Endothelial cell of umbilical vein (primary cell): ENCODE measurements at regions not wholly inside any gene's neighbourhood (a gene's known extent, or its start where the extent isn't known, plus 50 kb on each side); places are given as distances from the start of the nearest gene placed in this dataset.

Source experiments
- EZH2 ChIP-seq: IDR thresholded peaks from 2 replicates; pipeline ENCODE4 v1.6.1; 2012; ENCODE audit warnings: borderline replicate concordance, low read depth, mild to moderate bottlenecking, moderate library complexity, low read length, inconsistent platforms; ENCODE audit not compliant: severe bottlenecking
- MYC ChIP-seq: IDR thresholded peaks from one replicate; pipeline ENCODE4 v1.6.1; 2011; ENCODE audit warnings: mild to moderate bottlenecking, low read depth, low read length
- POLR2A ChIP-seq: IDR thresholded peaks from 2 replicates; pipeline ENCODE4 v1.6.1; 2012; ENCODE audit warnings: low read depth, mild to moderate bottlenecking, control low read depth, low read length
- POLR2AphosphoS5 ChIP-seq: IDR thresholded peaks from 2 replicates; pipeline ENCODE4 v1.6.1; 2012; ENCODE audit warnings: low read depth, mild to moderate bottlenecking, control low read depth, low read length, moderate library complexity; ENCODE audit not compliant: insufficient read depth
- TF ChIP-seq, protein P1 (sequence below), 2 donors: IDR thresholded peaks; 1 replicate in 1 of 2; 2 replicates in 1 of 2; pipeline ENCODE4 v1.5.1; 2011; ENCODE audit warnings: low read length in 2 of 2, mild to moderate bottlenecking in 2 of 2, moderate library complexity in 2 of 2, control low read depth in 1 of 2, inconsistent platforms in 1 of 2, low read depth in 1 of 2; ENCODE audit not compliant: insufficient read depth in 1 of 2; ENCODE audit errors: extremely low read depth in 1 of 2

DNA sequence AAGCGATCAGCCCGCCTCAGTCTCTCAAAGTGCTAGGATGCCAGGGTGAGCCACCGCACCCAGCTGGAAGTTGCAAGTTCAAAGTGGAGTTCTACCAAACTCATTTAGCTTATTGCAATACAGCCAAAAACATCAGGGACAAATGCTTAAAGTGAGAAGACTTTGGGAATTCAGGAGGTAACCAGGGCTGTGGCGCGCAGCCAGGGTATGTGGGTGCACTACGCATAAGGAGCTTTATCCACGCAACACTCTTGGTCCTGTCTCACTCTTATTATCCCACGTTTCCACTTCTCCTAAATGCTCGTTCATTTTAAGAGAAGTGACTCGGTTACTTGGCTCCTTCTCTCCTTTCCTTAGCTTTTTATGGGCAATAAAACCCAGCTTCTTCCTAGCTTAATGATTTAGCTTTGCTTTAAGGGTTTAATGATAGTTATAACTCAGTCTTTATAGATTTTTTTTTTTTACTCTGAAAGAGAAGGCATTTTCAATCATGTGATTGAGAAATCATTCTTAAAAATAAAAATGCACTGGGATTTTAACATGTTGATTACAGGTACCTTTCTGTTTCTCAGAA lies 199.8 kb downstream of the KCNE4 start:
- TF ChIP-seq, protein P1, sequence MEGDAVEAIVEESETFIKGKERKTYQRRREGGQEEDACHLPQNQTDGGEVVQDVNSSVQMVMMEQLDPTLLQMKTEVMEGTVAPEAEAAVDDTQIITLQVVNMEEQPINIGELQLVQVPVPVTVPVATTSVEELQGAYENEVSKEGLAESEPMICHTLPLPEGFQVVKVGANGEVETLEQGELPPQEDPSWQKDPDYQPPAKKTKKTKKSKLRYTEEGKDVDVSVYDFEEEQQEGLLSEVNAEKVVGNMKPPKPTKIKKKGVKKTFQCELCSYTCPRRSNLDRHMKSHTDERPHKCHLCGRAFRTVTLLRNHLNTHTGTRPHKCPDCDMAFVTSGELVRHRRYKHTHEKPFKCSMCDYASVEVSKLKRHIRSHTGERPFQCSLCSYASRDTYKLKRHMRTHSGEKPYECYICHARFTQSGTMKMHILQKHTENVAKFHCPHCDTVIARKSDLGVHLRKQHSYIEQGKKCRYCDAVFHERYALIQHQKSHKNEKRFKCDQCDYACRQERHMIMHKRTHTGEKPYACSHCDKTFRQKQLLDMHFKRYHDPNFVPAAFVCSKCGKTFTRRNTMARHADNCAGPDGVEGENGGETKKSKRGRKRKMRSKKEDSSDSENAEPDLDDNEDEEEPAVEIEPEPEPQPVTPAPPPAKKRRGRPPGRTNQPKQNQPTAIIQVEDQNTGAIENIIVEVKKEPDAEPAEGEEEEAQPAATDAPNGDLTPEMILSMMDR (IDR thresholded peaks at IDR 0.05; ENCODE audit: extremely low read depth in 1 of 2, insufficient read depth in 1 of 2, low read depth in 1 of 2, low read length in 2 of 2) = no peak
- TF ChIP-seq POLR2A = no peak
- TF ChIP-seq EZH2 = no peak
- TF ChIP-seq MYC = no peak
- TF ChIP-seq POLR2AphosphoS5 = no peak
